ENCODE measurements at regions not wholly inside any gene's neighbourhood (a gene's known extent, or its start where the extent isn't known, plus 50 kb on each side); places are given as distances from the start of the nearest gene placed in this dataset.
"Not testable (repeated sequence)": the region's sequence is repeated elsewhere in the genome, so short reads cannot be mapped to it uniquely, and the experiment has no call there.

DNA sequence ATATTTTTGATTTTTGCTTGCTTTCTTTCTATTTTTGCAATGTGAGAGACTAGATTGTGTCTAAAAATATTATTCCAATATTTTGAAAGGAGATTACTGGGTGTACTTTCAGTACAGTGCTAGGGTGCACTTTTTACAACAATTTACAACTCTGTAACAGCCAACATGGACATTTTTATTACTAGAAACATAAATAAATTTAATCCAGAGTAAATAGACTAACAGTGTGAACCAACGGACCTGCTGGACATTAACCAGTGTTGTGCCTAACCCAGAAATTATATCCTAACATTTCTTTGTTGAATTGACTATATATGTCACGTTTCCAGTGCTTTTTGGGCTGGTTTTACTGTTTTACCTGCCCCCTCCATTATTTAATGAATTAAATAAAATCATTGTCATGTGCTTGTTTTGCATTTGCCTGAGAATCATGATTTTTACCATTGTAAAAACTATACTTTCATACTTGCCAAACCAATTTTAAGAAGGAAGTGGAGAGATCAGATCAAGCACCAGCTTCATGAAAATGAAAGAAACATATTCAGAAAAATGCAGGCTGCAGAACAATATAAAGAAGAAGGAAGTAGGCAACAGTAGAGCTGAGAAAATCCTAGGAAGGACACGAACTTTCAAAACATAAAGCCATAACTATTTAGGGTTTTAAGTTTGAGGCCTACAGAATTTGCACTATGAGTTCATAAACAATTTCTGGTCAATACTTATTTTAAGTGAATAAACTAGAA lies 400.8 kb upstream of the PIK3R1 start:
- DNase-seq (ENCODE audit: low read depth in 2 of 2), result no peak

DNA sequence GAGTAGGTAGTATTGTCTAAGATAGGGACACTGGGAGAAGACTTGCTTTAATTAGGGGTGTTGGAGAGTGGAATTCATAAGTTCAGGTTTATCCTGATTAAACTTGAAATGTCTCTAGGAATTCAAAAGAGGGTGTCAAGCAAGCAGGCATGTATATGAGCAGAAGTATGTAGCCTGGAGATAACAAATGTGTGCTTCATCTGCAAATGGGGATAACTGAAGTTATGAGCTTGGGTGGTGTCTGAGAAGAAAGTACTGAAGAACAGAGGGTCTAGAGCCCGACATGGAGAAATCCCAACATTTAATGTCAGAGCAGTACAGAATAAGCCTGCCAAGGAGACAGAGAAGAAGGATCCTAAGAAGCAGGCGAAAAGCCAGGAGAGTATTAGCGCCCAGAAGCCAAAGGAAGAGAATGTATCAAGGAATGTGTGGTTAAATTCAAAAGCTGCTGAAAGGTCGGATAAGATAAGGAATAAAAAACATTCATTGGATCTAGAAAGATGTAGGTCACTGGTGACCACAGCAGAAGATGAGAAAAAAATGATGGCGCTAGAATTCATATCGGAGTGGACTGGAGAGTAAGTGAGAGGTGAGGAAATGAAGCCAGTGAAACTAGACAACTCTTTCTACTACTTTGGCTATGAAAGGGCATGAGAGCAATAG lies 401.5 kb upstream of the PIK3R1 start:
- no peak for DNase-seq (ENCODE audit: low read depth in 2 of 2)

- no peak for DNase-seq (ENCODE audit: low read depth in 2 of 2)
Observed at GRCh38 chr5:67809589-67809988, 406.0 kb upstream of the PIK3R1 start.

- DNase-seq (ENCODE audit: low read depth in 2 of 2), result no peak
Observed at GRCh38 chr5:67808340-67808739, 407.2 kb upstream of the PIK3R1 start.

GRCh38 chr5:67807439-67807888 lies 408.1 kb upstream of the PIK3R1 start:
- no peak for DNase-seq (ENCODE audit: low read depth in 2 of 2)

- no peak for DNase-seq (ENCODE audit: low read depth in 2 of 2)
Observed at GRCh38 chr5:67806654-67807438, 408.7 kb upstream of the PIK3R1 start.

GRCh38 chr5:67805666-67806348 lies 409.7 kb upstream of the PIK3R1 start:
- no peak for DNase-seq (ENCODE audit: low read depth in 2 of 2)

DNA sequence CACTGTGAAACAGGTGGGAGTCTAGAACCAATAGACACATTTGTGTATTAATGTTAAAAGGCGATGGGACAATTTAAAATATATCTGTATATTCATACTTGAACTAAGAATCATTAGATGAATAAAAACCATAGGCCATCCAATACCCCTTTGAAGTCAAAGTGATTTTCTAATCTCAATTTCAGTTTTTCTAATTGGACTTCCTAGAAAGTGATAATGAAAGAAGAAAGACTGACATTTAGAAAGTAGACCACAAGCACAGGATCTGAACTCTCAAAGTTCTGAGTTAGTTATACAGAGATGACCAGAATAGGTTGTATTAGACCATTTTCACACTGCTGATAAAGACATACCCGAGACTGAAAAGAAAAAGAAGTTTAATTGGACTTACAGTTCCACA lies 412.8 kb upstream of the PIK3R1 start:
- no peak for DNase-seq (ENCODE audit: low read depth in 2 of 2)

DNA sequence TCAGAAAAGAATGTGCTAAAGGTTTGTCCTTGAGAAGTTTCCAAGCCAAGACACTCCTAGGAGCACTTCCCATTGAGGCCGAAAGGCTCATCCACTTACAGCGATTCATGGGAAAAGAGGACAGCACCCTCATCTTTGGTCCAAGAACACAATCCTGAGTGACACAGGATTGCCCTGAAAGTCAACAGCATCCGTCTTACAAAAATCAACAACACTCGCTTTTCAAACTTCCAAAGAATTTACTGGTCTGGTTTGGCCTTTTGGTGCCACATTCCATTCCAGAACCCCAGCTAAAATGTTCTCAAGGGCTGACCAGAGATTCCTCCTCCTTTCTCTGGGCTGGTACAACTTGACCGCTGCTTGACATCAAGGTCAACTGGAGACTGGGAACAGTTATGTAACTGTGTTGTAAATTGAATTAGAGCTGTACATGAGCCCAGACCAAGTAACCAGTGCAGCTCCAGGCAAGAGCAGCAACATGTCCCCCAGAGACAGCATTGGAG lies 415.8 kb upstream of the PIK3R1 start:
- no peak for DNase-seq (ENCODE audit: low read depth in 2 of 2)

- DNase-seq (ENCODE audit: low read depth in 2 of 2), result not testable (repeated sequence)
Observed at GRCh38 chr5:67798470-67798869, 417.1 kb upstream of the PIK3R1 start.

GRCh38 chr5:67795781-67796477 lies 419.6 kb upstream of the PIK3R1 start:
- no peak for DNase-seq (ENCODE audit: low read depth in 2 of 2)

- DNase-seq (ENCODE audit: low read depth in 2 of 2), result no peak
Observed at GRCh38 chr5:67793966-67794365, 421.6 kb upstream of the PIK3R1 start.

DNA sequence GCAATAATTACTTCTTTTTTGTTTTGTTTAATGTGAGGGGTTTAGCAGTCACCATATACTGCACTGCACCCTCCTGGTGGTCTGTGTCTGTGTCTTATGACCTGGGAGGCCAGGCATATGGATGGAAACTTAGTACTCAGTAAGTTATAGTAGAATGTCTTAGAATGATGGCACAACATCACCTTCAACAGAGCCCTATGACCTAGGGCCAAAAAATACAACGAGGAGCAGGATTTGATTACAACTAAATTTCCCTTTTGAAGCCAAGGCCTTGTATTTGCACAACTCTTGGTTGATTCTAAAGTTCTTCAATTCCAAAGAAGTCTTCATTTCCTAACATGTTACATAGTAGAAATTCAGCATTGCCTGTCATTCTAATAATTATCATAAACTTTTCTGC lies 422.1 kb upstream of the PIK3R1 start:
- DNase-seq (ENCODE audit: low read depth in 2 of 2), result no peak

GRCh38 chr5:67792891-67793290 lies 422.7 kb upstream of the PIK3R1 start:
- DNase-seq (ENCODE audit: low read depth in 2 of 2), result no peak

- DNase-seq (ENCODE audit: low read depth in 2 of 2), result no peak
Observed at GRCh38 chr5:67790390-67790789, 425.2 kb upstream of the PIK3R1 start.

DNA sequence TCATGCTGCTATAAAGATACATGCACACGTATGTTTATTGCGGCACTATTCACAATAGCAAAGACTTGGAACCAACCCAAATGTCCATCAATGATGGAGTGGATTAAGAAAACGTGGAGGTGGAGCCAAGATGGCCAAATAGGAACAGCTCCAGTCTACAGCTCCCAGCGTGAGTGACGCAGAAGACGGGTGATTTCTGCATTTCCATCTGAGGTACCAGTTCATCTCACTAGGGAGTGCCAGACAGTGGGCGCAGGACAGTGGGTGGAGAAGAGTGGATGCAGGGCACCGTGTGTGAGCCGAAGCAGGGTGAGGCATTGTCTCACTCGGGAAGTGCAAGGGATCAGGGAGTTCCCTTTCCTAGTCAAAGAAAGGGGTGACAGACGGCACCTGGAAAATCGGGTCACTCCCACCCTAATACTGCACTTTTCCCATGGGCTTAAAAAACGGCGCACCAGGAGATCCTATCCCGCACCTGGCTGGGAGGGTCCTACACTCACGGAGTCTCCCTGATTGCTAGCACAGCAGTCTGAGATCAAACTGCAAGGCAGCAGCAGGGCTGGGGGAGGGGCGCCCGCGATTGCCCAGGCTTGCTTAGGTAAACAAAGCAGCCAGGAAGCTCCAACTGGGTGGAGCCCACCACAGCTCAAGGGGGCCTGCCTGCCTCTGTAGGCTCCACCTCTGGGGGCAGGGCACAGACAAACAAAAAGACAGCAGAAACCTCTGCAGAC lies 435.5 kb upstream of the PIK3R1 start:
- not testable (repeated sequence) for DNase-seq (ENCODE audit: low read depth in 2 of 2)

DNA sequence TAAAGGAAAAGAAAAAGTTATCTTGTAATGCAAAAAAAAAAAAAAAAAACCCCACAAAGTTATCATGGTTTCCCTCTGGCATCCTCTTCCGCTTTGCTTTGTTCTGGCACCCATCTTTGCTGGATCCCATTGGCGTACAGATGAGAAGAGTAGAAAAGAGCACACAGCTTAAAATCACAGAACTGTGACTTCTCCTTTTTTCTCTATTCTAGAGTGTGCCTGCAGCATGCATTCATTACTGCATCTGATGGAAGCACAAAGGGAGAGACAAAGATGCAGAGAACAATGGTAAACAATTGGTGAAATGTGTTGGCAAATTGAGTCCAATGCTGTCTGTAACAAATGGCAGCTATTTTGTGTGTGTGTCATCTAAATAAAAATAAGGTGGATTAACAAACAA lies 440.8 kb upstream of the PIK3R1 start:
- DNase-seq (ENCODE audit: low read depth in 2 of 2), result no peak

GRCh38 chr5:67774267-67774552 lies 441.3 kb upstream of the PIK3R1 start:
- DNase-seq (ENCODE audit: low read depth in 2 of 2), result no peak

- no peak for DNase-seq (ENCODE audit: low read depth in 2 of 2)
Observed at GRCh38 chr5:67773411-67774266, 441.9 kb upstream of the PIK3R1 start.

DNA sequence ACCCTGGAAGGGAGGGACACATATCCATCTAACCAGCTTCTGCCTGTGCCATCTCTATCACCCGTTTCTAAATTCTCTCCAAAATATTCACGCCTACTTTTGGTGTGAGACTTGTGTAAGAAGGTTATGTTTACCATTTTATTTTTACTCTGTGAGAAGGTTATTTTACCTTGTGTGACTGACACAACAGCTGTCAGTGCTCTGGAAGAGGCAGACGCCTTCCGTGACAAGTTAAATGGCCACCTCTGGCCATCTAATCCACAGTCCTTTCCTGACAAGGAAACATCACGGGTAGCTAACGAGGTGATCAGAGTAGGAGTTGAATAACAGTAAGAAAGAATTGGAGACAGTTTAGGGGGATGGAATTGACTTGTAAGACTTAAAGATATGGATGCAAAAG lies 443.8 kb upstream of the PIK3R1 start:
- no peak for DNase-seq (ENCODE audit: low read depth in 2 of 2)

Measured in activated CD8-positive, alpha-beta memory T cell treated with anti-CD3 and anti-CD28 coated beads for 4 hours (primary cell).